Body of pancreas (tissue), 4 donors: ENCODE measurements at regions not wholly inside any gene's neighbourhood (a gene's known extent, or its start where the extent isn't known, plus 50 kb on each side); places are given as distances from the start of the nearest gene placed in this dataset.
"Not testable (repeated sequence)": the region's sequence is repeated elsewhere in the genome, so short reads cannot be mapped to it uniquely, and the experiment has no call there.

ENCODE experiments used
- ATAC-seq: fragments of 150-250 bp; one replicate; pipeline ENCODE4 v1.9.1; 2016
- DNase-seq, 4 donors: peaks; one replicate each; pipeline ENCODE4 v3.0.0-alpha.2; 2019
- H3K27ac ChIP-seq, 4 donors: fragments of 200-600 bp; sonication (generic); 1 replicate in 3 of 4; 2 replicates in 1 of 4; pipeline versions ENCODE4 v1.5.1 to v1.6.1; 2016 to 2019; ENCODE audit warnings: mild to moderate bottlenecking in 1 of 4, mixed read lengths in 1 of 4, moderate library complexity in 1 of 4
- H3K27me3 ChIP-seq, 2 donors: fragments of 200-600 bp; sonication (generic); one replicate each; pipeline ENCODE4 v1.6.0; 2016; ENCODE audit warnings: mild to moderate bottlenecking in 1 of 2
- H3K36me3 ChIP-seq, 2 donors: fragments of 200-600 bp; sonication (generic); replicated peaks in 1 of 2; 2 replicates each; pipeline ENCODE4 v1.5.1; 2016; ENCODE audit warnings: low read depth in 2 of 2; ENCODE audit not compliant: insufficient read depth in 1 of 2
- H3K4me1 ChIP-seq: fragments of 200-600 bp; sonication (generic); one replicate; pipeline ENCODE4 v1.6.0; 2016
- H3K4me3 ChIP-seq, 2 donors: fragments of 200-600 bp; sonication (generic); 1 replicate in 1 of 2; 2 replicates in 1 of 2; pipeline ENCODE4 v1.5.1; 2016 to 2019
- H3K9me3 ChIP-seq, 3 donors: fragments of 200-600 bp; sonication (generic); 1 replicate in 2 of 3; 2 replicates in 1 of 3; pipeline ENCODE4 v1.5.1; 2016
- POLR2A ChIP-seq, 3 donors: fragments of 450-650 bp; IDR thresholded peaks; one replicate each; pipeline ENCODE4 v1.6.1; 2016; ENCODE audit warnings: antibody characterized with exemption in 3 of 3, mild to moderate bottlenecking in 2 of 3
- WGBS, 2 donors: methylation state at CpG; one replicate each; pipeline ENCODE4 v1.1.5; 2017; 5-methylcytosine and 5-hydroxymethylcytosine counted together
- intact Hi-C: fragments of 100-400 bp; cut with DNase I; formaldehyde crosslinking; loops from one replicate; pipeline ENCODE4 v1.15.1; 2023
- TF ChIP-seq, protein P1 (sequence below), 7 experiments: fragments of 450-650 bp in 4 of 7; fragments of 200-600 bp in 3 of 7; sonication (generic) in 3 of 7; IDR thresholded peaks; one replicate each; pipeline ENCODE4 v1.5.1; 2016 to 2019; ENCODE audit warnings: antibody characterized with exemption in 7 of 7

- Histone ChIP-seq H3K4me1 (no peaks in the 10 kb centered on the region), H3K9me3 (peaks cover 0 to 6% (median 0%) of the 10 kb centered on the region in 3 donors), H3K27me3 (no peaks in the 10 kb centered on the region), H3K27ac (no peak overlapping the region), H3K36me3 (no peaks in the 10 kb centered on the region), H3K4me3 (no peak overlapping the region)
- DNase-seq: no peak
- ATAC-seq: no peak
- TF ChIP-seq, protein P1, sequence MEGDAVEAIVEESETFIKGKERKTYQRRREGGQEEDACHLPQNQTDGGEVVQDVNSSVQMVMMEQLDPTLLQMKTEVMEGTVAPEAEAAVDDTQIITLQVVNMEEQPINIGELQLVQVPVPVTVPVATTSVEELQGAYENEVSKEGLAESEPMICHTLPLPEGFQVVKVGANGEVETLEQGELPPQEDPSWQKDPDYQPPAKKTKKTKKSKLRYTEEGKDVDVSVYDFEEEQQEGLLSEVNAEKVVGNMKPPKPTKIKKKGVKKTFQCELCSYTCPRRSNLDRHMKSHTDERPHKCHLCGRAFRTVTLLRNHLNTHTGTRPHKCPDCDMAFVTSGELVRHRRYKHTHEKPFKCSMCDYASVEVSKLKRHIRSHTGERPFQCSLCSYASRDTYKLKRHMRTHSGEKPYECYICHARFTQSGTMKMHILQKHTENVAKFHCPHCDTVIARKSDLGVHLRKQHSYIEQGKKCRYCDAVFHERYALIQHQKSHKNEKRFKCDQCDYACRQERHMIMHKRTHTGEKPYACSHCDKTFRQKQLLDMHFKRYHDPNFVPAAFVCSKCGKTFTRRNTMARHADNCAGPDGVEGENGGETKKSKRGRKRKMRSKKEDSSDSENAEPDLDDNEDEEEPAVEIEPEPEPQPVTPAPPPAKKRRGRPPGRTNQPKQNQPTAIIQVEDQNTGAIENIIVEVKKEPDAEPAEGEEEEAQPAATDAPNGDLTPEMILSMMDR (IDR thresholded peaks at IDR 0.05): no peak
- TF ChIP-seq POLR2A (IDR thresholded peaks at IDR 0.05): no peak
- intact Hi-C loops: no loop called here
- WGBS, 2 donors: 59 to 71% methylated on average over 2 of the region's 2 CpGs
Measured at GRCh38 chr1:157209514-157209913, 71.3 kb upstream of the ETV3 start.

- intact Hi-C loops: not testable (repeated sequence)
Measured at GRCh38 chr1:157205982-157206381, 67.8 kb upstream of the ETV3 start.

DNA sequence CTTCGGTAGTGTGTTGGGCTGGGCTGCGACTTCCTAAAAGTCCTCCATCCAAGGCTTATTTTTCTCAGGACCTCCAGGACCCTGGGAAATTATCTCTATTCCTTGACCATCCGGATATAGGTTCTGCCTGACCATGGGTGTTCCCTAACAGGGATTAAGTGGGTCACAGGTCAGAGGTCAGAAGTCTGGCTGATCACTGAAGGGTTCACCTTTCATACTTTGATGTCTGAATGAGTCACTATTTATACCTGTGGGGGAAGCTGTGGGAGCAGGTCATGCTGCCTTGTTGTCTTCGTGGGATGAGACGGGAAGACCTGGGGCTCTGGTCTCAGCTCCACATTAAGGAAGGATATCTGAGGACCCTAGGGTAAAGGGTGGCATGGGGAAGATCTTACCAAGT is 65.0 kb upstream of the ETV3 start:
- TF ChIP-seq, protein P1 (IDR thresholded peaks at IDR 0.05): no peak
- TF ChIP-seq POLR2A (IDR thresholded peaks at IDR 0.05): no peak
- Histone ChIP-seq H3K9me3 (no peaks in the 10 kb centered on the region), H3K36me3 (no peaks in the 10 kb centered on the region), H3K4me3 (no peak overlapping the region), H3K4me1 (peaks cover 14% of the 10 kb centered on the region), H3K27ac (no peak overlapping the region), H3K27me3 (no peaks in the 10 kb centered on the region)
- WGBS, 2 donors: 87 to 91% methylated on average over 5 of the region's 5 CpGs
- intact Hi-C loops: no loop called here
- no peak for DNase-seq
- ATAC-seq: no peak

More at GRCh38 chr1:157205982-157206381, 67.8 kb upstream of the ETV3 start:
- H3K4me1 ChIP-seq, H3K36me3 ChIP-seq, DNase-seq, H3K27ac ChIP-seq, ATAC-seq, H3K4me3 ChIP-seq, H3K9me3 ChIP-seq, H3K27me3 ChIP-seq: not testable (repeated sequence)
- 86 to 95% methylated on average over 3 of the region's 3 CpGs for WGBS, 2 donors

DNA sequence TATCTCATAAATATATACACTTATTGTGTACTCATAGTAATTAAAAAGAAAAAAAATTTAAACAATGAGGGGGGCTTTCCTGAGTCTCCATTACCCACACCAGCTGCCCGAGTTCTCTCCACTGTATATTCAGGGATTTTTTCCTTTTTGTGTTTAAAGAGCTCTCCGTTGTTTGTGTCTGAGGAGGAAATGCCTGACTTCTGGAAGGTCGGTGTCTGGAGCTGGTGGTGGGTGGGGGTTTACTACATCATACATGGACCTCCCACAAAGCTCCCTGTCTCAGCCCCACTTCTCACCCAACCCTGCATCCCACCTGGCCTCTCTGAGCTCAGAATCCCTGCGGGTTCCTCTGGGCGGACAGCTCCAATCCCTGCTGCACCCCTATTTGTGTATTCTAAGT is 64.1 kb upstream of the ETV3 start:
- ATAC-seq: no peak
- H3K4me1 ChIP-seq: peaks cover 22% of the 10 kb centered on the region

GRCh38 chr1:157201767-157202166 is 63.6 kb upstream of the ETV3 start:
- DNase-seq: no peak
- WGBS, 2 donors: 48 to 56% methylated on average over 4 of the region's 4 CpGs

More for the DNA sequence above, 64.1 kb upstream of the ETV3 start:
- 71 to 85% methylated on average over 5 of the region's 5 CpGs for WGBS, 2 donors
- Histone ChIP-seq H3K4me3 (no peak overlapping the region), H3K27ac (no peak overlapping the region), H3K9me3 (no peaks in the 10 kb centered on the region), H3K36me3 (no peaks in the 10 kb centered on the region), H3K27me3 (no peaks in the 10 kb centered on the region)
- TF ChIP-seq POLR2A (IDR thresholded peaks at IDR 0.05): no peak
- TF ChIP-seq, protein P1 (IDR thresholded peaks at IDR 0.05): no peak
- no peak for DNase-seq
- intact Hi-C loops: no loop called here

More at GRCh38 chr1:157201767-157202166, 63.6 kb upstream of the ETV3 start:
- Histone ChIP-seq H3K9me3 (no peaks in the 10 kb centered on the region), H3K4me3 (no peak overlapping the region), H3K4me1 (peaks cover 23% of the 10 kb centered on the region), H3K36me3 (no peaks in the 10 kb centered on the region), H3K27ac (no peak overlapping the region), H3K27me3 (no peaks in the 10 kb centered on the region)
- no peak for ATAC-seq
- intact Hi-C loops: no loop called here
- no peak for TF ChIP-seq POLR2A (IDR thresholded peaks at IDR 0.05)
- TF ChIP-seq, protein P1 (IDR thresholded peaks at IDR 0.05): no peak
